ENCODE measurements at regions not wholly inside any gene's neighbourhood (a gene's known extent, or its start where the extent isn't known, plus 50 kb on each side); places are given as distances from the start of the nearest gene placed in this dataset.

DNA sequence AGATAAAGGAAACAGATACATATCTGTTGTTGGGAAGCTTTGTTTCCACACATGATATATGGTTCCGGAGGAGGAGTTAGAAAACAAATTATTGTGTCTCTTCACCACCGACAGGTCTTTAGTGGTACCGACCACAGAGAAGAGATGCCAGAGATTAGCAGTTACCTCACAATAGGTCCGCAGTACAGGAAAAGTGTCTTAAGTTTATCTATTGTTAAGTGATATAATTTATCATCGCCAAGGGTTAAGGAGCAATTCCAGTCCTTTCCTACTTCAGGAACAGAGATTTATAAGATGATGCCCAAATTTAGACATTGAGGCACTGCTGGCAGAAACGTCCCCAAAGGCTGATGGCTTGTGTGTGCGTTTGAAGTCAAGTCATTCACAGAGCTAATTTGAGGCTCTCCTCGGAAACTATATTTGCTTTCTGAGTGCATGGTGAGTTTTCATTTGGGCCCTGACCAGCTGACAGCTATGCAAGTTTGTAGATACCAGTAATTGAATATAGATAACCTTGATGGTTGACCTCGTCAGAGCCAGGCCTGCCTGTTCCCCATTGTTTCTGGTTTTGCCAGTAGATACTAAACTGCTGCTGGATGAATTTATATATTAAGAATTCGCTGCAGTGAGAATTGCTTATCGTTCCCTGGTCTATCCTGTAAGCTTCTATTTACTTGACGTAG is 196.4 kb upstream of the IRX3 start:
- BruUV-seq (replicated peaks), result no TSS peak
- in situ Hi-C loops (cut with HindIII; ENCODE audit: low pct_unique_long_range_greater_than_20kb, low sequenced_read_pairs) (no loop called here), intact Hi-C loops (cut with micrococcal nuclease; ENCODE audit: unreplicated experiment) (no loop called here)
- TF ChIP-seq SIN3A (IDR thresholded peaks at IDR 0.05; ENCODE audit: borderline replicate concordance, insufficient read depth, low read depth, low read length) (no peak), TCF7L2 (IDR thresholded peaks at IDR 0.05; ENCODE audit: low read depth, low read length) (no peak), POLR2AphosphoS5 (IDR thresholded peaks at IDR 0.05; ENCODE audit: low read depth, low read length) (no peak)
- TF ChIP-seq, protein P1, sequence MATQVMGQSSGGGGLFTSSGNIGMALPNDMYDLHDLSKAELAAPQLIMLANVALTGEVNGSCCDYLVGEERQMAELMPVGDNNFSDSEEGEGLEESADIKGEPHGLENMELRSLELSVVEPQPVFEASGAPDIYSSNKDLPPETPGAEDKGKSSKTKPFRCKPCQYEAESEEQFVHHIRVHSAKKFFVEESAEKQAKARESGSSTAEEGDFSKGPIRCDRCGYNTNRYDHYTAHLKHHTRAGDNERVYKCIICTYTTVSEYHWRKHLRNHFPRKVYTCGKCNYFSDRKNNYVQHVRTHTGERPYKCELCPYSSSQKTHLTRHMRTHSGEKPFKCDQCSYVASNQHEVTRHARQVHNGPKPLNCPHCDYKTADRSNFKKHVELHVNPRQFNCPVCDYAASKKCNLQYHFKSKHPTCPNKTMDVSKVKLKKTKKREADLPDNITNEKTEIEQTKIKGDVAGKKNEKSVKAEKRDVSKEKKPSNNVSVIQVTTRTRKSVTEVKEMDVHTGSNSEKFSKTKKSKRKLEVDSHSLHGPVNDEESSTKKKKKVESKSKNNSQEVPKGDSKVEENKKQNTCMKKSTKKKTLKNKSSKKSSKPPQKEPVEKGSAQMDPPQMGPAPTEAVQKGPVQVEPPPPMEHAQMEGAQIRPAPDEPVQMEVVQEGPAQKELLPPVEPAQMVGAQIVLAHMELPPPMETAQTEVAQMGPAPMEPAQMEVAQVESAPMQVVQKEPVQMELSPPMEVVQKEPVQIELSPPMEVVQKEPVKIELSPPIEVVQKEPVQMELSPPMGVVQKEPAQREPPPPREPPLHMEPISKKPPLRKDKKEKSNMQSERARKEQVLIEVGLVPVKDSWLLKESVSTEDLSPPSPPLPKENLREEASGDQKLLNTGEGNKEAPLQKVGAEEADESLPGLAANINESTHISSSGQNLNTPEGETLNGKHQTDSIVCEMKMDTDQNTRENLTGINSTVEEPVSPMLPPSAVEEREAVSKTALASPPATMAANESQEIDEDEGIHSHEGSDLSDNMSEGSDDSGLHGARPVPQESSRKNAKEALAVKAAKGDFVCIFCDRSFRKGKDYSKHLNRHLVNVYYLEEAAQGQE (IDR thresholded peaks at IDR 0.05; ENCODE audit: insufficient read depth in 1 of 2, low read depth in 2 of 2, low read length in 1 of 2), result no peak
- TF ChIP-seq, protein P2, sequence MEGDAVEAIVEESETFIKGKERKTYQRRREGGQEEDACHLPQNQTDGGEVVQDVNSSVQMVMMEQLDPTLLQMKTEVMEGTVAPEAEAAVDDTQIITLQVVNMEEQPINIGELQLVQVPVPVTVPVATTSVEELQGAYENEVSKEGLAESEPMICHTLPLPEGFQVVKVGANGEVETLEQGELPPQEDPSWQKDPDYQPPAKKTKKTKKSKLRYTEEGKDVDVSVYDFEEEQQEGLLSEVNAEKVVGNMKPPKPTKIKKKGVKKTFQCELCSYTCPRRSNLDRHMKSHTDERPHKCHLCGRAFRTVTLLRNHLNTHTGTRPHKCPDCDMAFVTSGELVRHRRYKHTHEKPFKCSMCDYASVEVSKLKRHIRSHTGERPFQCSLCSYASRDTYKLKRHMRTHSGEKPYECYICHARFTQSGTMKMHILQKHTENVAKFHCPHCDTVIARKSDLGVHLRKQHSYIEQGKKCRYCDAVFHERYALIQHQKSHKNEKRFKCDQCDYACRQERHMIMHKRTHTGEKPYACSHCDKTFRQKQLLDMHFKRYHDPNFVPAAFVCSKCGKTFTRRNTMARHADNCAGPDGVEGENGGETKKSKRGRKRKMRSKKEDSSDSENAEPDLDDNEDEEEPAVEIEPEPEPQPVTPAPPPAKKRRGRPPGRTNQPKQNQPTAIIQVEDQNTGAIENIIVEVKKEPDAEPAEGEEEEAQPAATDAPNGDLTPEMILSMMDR (IDR thresholded peaks at IDR 0.05), result no peak
- no peaks in the 10 kb centered on the region for H3K27me3 ChIP-seq (ENCODE audit: control insufficient read depth, insufficient read depth, low read length)
- H3K27ac ChIP-seq (ENCODE audit: low read length), result no peak overlapping the region
- H3K4me1 ChIP-seq (ENCODE audit: control insufficient read depth, insufficient read depth, low read length), result no peaks in the 10 kb centered on the region
- ChIA-PET POLR2A (no interaction called here), CTCF (interaction anchor here (0.7 kb wide), 1 partner anchor 73 kb away, joined by 3 read pairs; no protein-coding TSS in a partner anchor)
- ATAC-seq (no peak), DNase-seq (ENCODE audit: low read depth, low spot score) (no peak)
- no peaks in the 10 kb centered on the region for H3K36me3 ChIP-seq (ENCODE audit: control insufficient read depth, insufficient read depth, low read length)
- H3K9me3 ChIP-seq (ENCODE audit: control insufficient read depth, insufficient read depth, low read depth, low read length), result no peaks in the 10 kb centered on the region
- no peak overlapping the region for H3K4me3 ChIP-seq (ENCODE audit: low read depth in 2 of 2, low read length in 2 of 2)

DNA sequence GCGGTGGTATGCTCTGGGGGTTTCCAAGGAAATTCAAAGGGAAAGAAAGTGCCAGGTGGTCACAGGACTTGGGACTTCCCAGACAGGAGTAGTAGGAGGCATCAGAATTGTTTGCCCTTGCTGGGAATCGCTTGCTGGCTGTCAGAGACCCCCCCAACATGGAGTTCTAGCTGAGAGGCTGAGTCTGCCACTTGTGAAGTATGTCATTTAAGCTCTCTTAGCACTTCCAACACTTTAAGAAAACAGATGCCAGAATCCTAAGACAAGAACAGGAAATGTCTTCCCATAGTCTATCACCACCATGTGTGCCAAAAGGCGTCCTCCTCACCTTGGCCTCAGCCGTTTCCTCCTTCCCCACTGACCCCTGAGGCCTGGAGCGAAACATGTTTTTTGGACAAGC is 193.8 kb upstream of the IRX3 start:
- H3K4me3 ChIP-seq (ENCODE audit: low read depth in 2 of 2, low read length in 2 of 2), result no peak overlapping the region
- intact Hi-C loops (cut with micrococcal nuclease; ENCODE audit: unreplicated experiment), result no loop called here
- in situ Hi-C loops (cut with HindIII; ENCODE audit: low pct_unique_long_range_greater_than_20kb, low sequenced_read_pairs), result no loop called here
- TF ChIP-seq TCF7L2 (IDR thresholded peaks at IDR 0.05; ENCODE audit: low read depth, low read length) (no peak), SIN3A (IDR thresholded peaks at IDR 0.05; ENCODE audit: borderline replicate concordance, insufficient read depth, low read depth, low read length) (no peak), POLR2AphosphoS5 (IDR thresholded peaks at IDR 0.05; ENCODE audit: low read depth, low read length) (no peak)
- TF ChIP-seq, protein P1 (IDR thresholded peaks at IDR 0.05; ENCODE audit: insufficient read depth in 1 of 2, low read depth in 2 of 2, low read length in 1 of 2), result no peak
- TF ChIP-seq, protein P2 (IDR thresholded peaks at IDR 0.05), result no peak
- no peak overlapping the region for H3K27ac ChIP-seq (ENCODE audit: low read length)
- DNase-seq (ENCODE audit: low read depth, low spot score) (no peak), ATAC-seq (no peak)
- H3K36me3 ChIP-seq (ENCODE audit: control insufficient read depth, insufficient read depth, low read length), result no peaks in the 10 kb centered on the region
- no peaks in the 10 kb centered on the region for H3K9me3 ChIP-seq (ENCODE audit: control insufficient read depth, insufficient read depth, low read depth, low read length)
- no peaks in the 10 kb centered on the region for H3K27me3 ChIP-seq (ENCODE audit: control insufficient read depth, insufficient read depth, low read length)
- no TSS peak for BruUV-seq (replicated peaks)
- ChIA-PET POLR2A (no interaction called here), CTCF (no interaction called here)
- H3K4me1 ChIP-seq (ENCODE audit: control insufficient read depth, insufficient read depth, low read length), result no peaks in the 10 kb centered on the region
